HG03103 (cell line): ENCODE measurements at regions not wholly inside any gene's neighbourhood (a gene's known extent, or its start where the extent isn't known, plus 50 kb on each side); places are given as distances from the start of the nearest gene placed in this dataset.

Experiments
- ATAC-seq: cut with Tn5 transposase; IDR thresholded peaks from one replicate; pipeline ENCODE4 v1.9.1; 2021; ENCODE audit warnings: low read depth; ENCODE audit not compliant: unreplicated experiment

DNA sequence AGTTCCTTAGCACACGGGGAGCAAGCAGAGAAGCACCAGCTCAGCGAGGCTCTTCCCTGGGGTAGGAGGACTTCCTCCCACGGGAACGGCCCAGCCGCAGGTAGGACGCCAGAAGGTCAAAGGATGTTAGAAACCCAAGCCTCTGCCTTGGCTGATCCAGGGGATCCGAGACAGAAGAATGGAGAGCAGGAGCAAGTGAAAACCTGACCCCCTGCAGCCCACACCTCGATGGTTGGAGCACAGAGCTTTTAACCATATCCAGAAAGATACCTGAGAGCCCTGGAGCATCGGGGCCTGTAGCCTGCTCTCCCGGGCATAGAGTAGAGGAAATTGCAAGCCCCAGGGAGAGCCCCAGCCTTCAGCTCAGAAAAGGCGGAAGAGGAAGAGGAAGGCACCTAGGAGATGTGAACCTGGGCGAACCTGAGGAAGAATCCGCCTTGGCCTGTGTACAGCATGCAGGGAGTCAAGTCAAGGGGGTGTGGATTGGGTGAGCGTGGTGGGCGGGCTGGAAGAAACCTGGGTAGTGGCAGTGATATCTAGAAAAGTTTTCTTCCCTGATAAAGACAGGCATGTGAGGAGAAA lies 76.3 kb downstream of the PSMG1 start:
- ATAC-seq, result no peak

DNA sequence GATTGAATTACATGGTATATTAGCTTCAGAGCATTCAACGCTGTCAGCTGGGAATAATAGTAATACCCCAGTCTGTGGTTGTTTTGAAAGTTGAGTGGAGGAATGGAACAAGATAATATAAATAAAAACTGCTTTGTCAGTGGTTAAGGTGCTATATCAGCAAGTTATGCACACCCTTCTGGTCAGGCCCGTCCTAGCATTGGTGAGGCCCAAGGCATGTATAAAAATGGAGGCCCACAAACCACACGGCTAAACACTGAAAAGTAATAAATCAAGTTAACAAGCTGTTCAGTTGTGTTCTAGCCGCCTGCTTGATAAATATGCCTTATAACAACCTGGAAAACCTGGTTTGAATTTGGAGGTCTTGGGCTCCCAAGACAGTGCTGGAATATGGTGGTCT lies 77.4 kb downstream of the PSMG1 start:
- no peak for ATAC-seq

DNA sequence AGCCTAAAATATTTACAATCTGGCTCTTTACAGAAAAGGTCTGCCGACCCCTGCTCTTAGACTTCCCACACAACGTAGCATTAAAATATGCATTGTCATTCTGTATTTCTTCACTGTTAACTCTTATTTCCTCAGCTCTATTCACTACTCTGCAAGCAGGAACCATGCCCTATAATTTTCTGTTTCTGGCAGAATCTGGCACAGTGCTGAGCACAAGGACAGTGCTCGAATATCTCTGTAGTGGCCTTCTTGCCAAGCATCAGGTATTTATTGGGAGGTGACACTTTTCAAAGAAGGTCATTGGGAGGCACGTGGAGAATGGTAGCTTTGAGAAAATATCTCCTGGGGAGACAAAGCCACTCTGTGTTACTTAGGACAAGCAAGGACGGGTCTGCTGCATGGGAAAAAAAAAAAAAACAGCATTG lies 77.9 kb downstream of the PSMG1 start:
- no peak for ATAC-seq

DNA sequence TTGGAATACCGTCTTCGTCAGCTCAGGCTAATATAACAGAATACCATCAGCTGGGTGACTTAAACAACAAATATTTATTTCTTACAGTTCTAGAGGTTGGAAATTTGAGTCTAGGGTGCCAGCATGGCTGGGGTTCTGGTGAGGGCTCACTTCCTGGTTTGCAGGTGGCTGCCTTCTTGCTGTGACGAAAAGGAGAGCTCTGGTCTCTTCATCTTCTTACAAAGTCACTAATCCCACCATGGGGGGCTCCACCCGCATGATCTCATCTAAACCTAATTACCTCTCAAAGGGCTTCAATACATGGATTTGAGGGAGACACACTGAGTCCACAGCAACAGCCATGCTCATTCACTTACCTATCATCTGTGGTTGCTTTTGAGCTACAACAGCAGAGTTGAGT lies 78.3 kb downstream of the PSMG1 start:
- no peak for ATAC-seq

DNA sequence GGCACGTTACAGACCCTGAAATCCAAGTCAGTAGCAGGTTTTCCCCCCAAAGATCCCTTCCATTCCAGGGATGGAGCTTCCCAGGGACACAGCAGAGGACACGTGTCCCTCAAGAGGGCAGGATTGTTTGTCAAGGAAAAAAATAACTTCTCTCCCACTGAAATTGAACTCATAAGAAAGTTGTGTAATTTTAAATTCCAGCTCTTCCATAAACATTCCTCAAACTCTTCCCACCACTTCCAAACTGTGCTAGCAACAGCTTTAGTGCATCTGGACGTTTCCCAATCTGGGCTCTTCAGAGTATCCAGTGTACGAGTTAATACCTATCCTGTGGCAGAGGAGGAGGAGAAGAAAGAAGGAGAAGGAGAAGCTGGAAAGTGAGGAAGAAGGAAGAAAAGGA lies 79.6 kb downstream of the PSMG1 start:
- no peak for ATAC-seq

DNA sequence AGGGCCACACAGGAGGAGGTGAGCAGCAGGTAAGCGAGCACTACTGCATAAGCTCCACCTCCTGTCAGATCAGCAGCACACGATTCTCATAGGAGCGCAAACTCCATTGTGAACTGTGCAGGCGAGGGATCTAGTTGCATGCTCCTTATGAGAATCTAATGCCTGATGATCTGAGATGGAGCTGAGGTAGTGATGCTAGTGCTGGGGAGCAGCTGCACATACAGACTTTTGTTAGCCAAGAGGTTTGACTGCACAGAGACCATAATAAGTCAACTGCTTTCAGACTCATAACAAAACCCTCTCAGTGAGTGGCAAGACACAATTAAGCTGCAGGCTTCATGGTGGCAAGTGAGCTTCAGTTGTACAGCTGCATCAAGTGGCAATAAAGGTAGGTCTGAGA lies 83.4 kb downstream of the PSMG1 start:
- ATAC-seq, result no peak

DNA sequence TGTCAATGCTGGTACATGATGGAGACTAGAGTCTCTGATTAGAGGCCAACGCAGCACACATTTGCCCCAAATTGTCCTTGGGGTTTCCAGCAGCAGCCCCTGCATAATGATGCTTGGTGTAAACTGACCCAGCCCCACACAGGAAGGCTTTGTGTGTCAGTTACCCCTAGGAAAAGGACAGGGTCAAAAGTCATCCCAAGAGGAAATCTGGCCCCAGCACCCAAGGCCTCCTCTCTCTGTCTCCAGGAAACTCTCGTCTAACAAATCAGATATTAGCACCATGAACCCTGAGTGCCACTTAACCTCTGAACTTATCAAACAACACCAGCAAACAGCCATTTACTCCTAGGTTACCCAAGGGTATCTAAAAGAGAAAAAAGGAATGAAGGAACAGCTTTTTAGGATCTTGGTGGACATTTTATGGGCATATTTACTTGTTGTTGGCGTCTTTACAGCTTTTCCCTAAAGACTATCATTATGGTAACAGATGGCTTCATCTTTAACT lies 84.5 kb downstream of the PSMG1 start:
- no peak for ATAC-seq

DNA sequence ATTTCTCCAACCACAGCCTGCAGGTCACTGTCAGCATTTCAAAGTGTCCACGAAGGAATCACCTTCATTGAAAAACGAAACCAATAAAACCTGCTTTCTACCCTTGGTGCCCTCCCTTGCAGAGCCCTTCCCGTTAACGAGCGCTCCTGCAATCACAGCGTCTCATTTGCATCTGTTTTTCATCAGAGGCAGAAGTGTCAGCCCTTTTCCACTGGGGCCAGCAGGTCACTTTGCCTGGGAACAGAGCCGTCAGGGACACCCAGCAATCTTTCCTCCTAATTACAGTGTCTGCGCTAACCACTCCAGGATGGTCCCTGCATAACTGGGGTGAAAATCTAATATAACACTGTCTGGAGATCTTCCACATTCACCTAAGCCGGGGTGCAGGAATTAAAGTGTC lies 85.3 kb downstream of the PSMG1 start:
- no peak for ATAC-seq

DNA sequence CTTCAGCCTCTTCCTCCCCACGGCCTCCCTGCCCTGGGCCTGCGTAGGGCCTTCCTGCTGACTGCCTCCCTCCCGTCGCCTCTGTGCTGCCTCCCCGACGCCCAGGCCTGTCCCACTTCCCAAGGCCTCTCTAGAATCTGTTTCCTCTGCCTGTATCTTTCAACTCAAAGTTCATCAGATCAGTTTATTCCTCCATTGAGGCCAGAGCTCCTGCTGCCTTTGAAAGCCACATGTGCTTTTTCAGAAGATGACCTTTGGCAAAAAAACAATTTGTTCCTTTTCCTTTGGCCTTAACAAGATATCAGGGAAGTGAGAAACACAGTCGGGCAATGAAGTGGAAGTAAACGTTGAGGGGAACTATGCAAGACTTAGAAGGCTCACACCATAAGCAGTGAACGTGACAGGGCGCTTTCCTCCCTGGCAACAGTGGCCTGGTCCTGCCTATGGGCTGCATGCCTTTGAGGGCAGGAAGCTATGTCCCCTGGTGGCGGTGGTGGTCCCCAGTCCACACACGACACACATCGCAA lies 85.9 kb downstream of the PSMG1 start:
- no peak for ATAC-seq

DNA sequence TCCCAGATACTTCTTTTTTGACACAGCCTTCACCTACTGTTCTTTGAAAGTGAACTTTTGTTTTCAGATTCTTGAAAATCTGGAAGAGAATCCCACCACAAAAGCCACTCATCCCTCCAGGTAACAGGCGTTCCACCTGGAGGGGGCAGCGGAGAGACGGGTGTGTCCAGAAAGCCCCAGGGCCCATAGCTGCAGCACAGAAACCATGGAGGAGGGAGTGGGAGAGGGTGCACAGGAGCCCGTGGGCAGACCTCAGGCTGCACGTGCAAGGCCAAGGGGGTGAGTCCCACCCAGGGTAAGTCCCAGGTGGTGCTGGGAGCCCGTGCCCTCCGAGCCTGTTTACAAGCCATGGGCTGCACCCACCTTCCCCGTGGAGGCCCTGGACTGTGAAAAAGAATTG lies 86.5 kb downstream of the PSMG1 start:
- ATAC-seq, result no peak

DNA sequence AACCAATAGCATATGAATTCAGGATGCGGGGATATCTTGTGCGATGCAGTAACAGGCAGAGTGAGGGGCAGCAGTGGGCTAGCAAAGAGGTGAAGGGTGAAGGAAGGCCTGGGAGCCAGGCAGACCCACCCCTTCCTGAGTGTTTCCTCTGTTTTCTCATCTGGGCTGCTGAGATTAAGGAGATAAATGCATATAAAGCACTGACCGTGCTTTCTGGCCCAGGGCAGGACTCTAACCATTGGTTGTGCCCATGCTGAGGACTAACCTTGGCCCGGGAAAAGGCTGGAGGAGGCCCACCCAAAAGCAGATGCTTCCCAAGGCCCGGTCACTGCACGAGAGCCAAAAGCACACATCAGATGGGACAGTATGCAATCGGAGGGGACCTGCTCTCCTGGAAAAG lies 87.6 kb downstream of the PSMG1 start:
- ATAC-seq, result no peak

DNA sequence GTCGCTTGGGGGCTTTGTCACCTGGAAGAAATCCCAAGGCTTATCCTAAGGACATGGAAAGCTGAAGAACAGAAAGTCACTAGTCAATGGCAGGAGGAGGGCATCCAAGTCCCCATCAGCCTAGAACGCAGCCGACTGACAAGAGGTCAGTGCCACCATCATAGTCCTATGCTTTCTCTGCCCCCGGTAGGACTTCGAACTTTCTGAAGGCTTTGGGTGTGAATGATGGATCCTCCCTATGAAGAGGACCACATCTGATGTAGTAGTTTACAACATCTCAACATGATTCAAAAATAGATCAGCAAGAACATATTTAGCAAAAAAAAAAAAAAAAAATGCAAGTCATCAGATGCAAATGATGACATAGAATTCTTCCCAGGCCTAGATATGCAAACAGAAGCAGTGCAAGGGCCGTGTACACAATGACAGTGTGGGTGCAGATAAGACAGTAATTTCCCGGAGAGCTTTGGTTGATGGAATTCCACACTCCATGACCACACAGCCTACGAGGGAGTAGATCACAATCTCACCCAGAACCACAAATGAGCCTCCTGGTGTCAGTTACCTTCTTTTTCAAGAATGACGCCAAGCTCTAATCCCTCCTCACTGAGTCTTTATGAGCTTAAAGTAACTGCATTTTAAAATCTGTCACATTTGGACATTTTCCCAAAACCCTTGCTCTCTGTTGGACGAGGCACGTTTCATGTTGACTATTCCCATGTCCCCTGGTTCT lies 88.2 kb downstream of the PSMG1 start:
- ATAC-seq, result no peak

DNA sequence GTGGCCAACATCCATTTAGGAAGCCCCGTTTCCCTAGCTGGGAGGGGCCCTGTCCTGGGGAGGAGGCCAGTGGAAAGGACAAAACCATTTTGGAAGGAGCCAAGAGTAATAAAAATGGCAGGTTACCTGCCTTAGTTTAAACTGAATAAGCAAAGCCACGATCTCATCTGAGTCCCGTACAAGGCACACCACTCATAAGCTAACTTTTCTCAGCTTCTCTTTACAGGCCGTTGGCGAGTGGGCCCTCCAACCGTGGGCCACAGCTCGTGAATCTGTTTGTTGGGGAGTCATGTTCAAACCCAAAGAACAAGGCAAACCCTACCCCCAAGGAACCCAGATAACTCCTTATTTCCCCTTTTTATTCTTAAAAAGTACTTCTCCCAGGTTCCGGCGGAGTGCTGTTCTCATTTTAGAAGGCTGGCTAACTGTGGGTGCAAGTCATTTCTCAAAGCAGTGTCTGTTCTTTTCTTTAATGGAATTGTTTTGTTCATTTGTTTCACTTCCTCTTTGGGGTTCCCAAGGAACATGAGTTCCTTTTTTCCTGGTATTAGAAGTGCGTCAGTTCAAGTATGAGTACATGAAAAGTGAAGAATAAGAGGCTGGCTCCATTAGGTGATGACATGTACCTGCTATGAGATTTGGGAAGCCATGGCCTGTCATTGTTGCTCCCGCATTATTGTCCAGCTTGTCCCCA lies 89.0 kb downstream of the PSMG1 start:
- ATAC-seq, result no peak

DNA sequence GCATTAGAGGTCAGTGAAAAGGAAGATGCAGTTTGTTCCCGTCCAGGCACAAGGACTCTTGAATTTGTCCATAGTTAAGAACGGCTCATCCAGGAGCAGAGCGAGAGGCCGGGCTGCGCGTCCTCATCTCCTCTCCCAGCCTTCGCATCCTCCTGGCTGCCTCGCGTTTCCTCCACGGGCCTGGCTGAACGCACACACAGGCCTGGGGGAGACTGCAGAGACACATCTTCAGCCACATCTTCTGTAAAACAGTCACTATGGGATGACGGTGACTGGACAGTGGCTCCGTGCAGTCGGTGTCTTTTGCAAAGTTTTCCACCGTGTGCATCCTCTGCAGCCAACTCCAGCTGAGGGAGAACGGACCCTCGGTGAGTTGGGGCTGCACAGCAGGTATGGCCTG lies 89.7 kb downstream of the PSMG1 start:
- no peak for ATAC-seq

DNA sequence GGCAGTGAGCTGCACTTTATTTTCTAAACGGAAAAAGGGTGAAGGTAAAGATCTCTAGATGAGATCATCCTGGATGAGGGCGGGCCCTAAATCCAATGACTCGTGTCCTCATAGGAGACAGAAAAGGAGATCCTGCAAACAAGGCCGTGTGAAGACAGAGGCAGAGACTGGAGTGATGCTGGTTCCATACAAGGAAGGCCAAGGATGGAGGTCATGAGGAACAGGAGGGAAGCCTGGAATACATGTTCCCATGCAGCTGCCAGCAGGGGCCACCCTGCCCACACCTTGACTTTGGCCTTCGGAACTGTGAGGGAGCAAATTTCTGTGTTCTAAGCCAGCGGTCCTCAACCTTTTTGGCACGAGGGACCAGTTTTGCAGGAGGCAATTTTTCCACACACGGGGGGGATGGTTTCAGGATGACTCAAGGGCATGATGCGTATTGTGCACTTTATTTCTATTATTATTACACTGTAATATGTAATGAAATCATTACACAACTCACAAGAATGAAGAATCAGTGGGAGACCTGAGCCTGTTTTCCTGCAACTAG lies 94.3 kb downstream of the PSMG1 start:
- no peak for ATAC-seq

DNA sequence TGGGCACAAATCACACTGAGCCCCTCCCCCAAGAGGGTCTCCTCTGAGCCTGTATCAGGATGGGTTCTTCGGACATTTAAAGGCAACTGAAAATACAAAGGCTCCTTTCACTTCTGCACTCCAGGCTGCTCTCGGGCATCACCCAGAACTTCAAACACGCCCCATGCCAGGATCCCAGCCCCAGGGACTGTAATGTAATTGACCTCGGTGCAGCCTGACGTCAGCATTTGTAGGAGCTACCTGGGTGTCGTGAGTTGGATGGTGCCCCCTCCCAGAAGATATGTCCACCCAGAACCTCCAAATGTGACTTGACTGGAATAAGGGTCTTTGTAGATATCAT lies 95.2 kb downstream of the PSMG1 start:
- no peak for ATAC-seq

DNA sequence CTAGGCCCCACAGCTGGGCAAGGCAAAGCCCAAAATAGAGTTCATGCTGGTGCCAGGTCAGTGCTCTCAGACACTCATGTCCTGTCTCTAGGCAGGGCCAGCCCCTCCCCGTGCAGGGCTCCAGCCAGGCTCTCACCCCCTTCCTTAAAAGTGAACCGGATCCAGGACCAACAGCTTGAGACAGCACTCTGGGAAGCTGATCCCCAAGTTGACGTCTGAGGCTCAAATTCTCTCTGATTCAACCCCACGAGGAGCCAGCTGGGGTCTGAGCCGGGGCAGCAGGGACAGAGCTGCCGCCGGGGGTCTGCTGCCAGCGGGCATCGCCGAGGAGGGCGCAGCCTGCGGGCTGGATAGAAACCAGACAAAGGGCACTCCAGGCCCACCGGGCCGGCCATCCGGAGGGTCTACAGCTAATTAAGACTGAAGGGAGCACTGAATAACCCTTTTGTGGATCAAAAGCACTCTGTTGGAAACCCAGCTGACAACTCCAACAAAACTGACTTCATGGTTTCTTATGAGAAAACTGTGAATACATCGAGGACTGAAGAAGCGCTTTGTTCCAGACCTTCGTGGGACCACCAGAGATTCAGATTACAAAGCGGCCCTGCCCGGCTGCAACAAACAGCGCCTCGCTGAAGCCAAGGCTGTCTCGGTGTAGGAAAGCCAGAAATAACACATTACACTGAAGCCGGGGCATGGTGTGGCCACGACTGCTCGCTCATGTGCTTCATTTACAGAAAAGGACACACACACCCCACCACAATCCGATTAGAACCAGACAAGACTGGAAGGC lies 95.8 kb downstream of the PSMG1 start:
- ATAC-seq, result no peak

DNA sequence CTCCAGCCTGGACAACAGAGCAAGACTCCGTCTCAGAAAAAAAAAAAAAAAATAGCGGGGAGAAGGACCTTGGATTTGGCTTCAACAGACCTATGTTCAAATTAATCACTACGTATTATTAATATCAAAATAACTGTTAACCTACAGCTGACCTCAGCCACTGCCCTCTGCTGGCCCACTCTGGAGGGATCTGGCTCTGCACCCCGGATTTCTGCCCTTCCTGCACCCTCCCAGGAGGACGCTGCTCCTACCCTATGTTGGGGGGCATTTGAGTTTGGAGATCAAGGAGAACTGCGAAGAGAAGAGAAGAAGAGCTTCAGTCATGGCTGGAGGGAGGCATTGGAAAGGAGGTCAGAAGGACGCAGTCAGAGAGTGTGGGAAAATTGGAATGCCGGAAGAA lies 96.7 kb downstream of the PSMG1 start:
- ATAC-seq, result no peak

DNA sequence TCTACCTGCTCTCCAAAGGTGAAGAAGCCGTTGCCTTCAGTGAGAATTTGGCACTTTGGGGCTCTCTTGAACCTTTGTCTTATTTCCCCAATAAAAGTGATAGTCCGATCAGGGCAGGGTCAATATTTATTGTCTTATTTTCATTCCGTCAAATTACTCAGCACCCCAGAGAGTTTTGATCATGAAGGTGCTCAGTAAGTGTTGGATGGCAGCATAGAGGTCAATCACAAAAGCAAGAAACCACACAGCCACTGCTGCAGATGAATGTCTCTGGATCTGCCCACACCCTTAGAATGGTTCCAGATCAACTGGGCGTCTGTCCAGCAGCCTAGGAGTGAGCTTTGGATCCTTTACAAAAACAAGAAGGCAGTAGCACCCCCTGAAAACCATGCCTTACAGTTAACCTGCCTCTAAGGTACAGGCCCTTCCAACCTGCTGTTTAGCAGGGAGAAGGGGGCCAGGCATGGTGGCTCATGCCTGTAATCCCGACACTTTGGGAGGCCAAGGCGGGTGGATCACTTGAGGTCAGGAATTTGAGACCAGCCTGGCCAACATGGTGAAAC lies 97.3 kb downstream of the PSMG1 start:
- no peak for ATAC-seq

DNA sequence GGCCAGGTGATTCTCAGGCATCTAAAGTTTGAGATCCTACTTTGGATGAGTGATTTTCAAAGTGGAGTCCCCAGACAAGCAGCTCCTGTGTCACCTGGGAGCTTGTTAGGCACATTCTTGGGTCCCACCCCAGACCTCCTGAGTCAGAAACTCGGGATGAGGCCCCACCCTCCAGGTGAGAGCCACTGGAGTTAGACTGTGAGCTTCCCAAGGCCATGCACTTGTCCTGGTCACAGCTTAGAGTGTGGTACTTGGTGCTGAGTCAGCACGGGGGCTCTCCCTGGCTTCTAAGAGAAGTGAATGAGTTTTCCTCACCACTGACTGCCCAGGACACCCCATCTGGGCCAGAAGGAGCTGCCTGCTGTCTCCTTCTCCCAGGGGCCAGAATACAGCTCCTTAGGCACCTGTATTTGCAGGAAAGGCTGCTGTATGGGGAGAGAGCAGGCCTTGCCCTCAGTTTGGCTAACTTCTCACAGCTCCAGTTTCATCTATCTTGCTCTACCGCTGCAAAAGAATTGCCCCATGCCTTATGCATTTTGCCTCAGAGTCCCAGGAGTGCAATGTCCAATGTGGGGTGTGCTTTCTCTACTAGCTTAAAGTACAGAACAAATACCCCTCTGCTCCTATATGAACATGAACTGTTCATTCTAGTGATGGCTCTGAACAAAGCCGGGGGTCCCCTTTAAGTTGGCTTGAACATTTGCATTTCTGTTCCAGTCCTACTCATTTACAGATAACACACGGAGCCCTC lies 98.1 kb downstream of the PSMG1 start:
- no peak for ATAC-seq
